Urinary bladder (tissue), 3 donors: ENCODE measurements at regions not wholly inside any gene's neighbourhood (a gene's known extent, or its start where the extent isn't known, plus 50 kb on each side); places are given as distances from the start of the nearest gene placed in this dataset.
"Not testable (repeated sequence)": the region's sequence is repeated elsewhere in the genome, so short reads cannot be mapped to it uniquely, and the experiment has no call there.

Source experiments
- DNase-seq: peaks from one replicate; pipeline ENCODE4 v3.0.0-alpha.2; 2015; ENCODE audit errors: extremely low spot score
- H3K27ac ChIP-seq: one replicate; pipeline ENCODE4 v1.5.1; 2013; ENCODE audit warnings: low read depth, mild to moderate bottlenecking, moderate library complexity
- H3K36me3 ChIP-seq: one replicate; pipeline ENCODE4 v1.6.1; 2013; ENCODE audit warnings: mild to moderate bottlenecking, moderate library complexity; ENCODE audit not compliant: insufficient read depth
- H3K4me1 ChIP-seq: one replicate; pipeline ENCODE4 v1.6.1; 2013; ENCODE audit warnings: mild to moderate bottlenecking, moderate library complexity; ENCODE audit not compliant: insufficient read depth
- H3K4me3 ChIP-seq: one replicate; pipeline ENCODE4 v1.5.1; 2013; ENCODE audit warnings: low read depth, low read length
- WGBS: extraction: QIAGEN DNeasy Blood & Tissue Kit; methylation state at CpG from one replicate; pipeline ENCODE4 v1.1.7; 2013; 5-methylcytosine and 5-hydroxymethylcytosine counted together
- donor health status: healthy with polysubstance abuse.
- donor health status: healthy.

GRCh38 chr14:96713426-96713825 is 83.8 kb upstream of the VRK1 start:
- no peaks in the 10 kb centered on the region for H3K4me1 ChIP-seq
- 14% methylated on average over 7 of the region's 7 CpGs for WGBS
- H3K27ac ChIP-seq = no peak overlapping the region
- no peak overlapping the region for H3K4me3 ChIP-seq
- no peak for DNase-seq
- no peaks in the 10 kb centered on the region for H3K36me3 ChIP-seq

GRCh38 chr14:96714537-96714936 is 82.6 kb upstream of the VRK1 start:
- not testable (repeated sequence) for H3K36me3 ChIP-seq, H3K4me3 ChIP-seq, DNase-seq, H3K4me1 ChIP-seq, H3K27ac ChIP-seq
- 85% methylated on average over 10 of the region's 10 CpGs for WGBS

- no peaks in the 10 kb centered on the region for H3K36me3 ChIP-seq
- no peak overlapping the region for H3K4me3 ChIP-seq
- 81% methylated on average over 5 of the region's 5 CpGs for WGBS
- H3K4me1 ChIP-seq = no peaks in the 10 kb centered on the region
- H3K27ac ChIP-seq = no peak overlapping the region
- no peak for DNase-seq
Measured at GRCh38 chr14:96717116-96717515, 80.1 kb upstream of the VRK1 start.

GRCh38 chr14:96718407-96718806 is 78.8 kb upstream of the VRK1 start:
- no peak overlapping the region for H3K4me3 ChIP-seq
- H3K36me3 ChIP-seq = no peaks in the 10 kb centered on the region
- DNase-seq = no peak
- WGBS = 52% methylated on average over 4 of the region's 4 CpGs
- no peaks in the 10 kb centered on the region for H3K4me1 ChIP-seq
- H3K27ac ChIP-seq = no peak overlapping the region

- WGBS = 67% methylated on average over 6 of the region's 6 CpGs
- DNase-seq, H3K27ac ChIP-seq, H3K4me3 ChIP-seq, H3K4me1 ChIP-seq, H3K36me3 ChIP-seq: not testable (repeated sequence)
Measured at GRCh38 chr14:96720702-96721101, 76.5 kb upstream of the VRK1 start.

GRCh38 chr14:96722736-96723135 is 74.4 kb upstream of the VRK1 start:
- Histone ChIP-seq H3K4me1 (no peaks in the 10 kb centered on the region), H3K27ac (no peak overlapping the region), H3K4me3 (no peak overlapping the region), H3K36me3 (no peaks in the 10 kb centered on the region)
- WGBS = 51% methylated on average over 6 of the region's 6 CpGs
- no peak for DNase-seq

GRCh38 chr14:96723946-96724345 is 73.2 kb upstream of the VRK1 start:
- DNase-seq = no peak
- Histone ChIP-seq H3K4me1 (no peaks in the 10 kb centered on the region), H3K4me3 (no peak overlapping the region), H3K36me3 (no peaks in the 10 kb centered on the region), H3K27ac (no peak overlapping the region)
- 90% methylated on average over 10 of the region's 10 CpGs for WGBS

- Histone ChIP-seq H3K27ac (no peak overlapping the region), H3K36me3 (no peaks in the 10 kb centered on the region), H3K4me1 (no peaks in the 10 kb centered on the region), H3K4me3 (no peak overlapping the region)
- DNase-seq = no peak
- WGBS = 84% methylated on average over 8 of the region's 8 CpGs
Measured at GRCh38 chr14:96725232-96725631, 72.0 kb upstream of the VRK1 start.

- H3K36me3 ChIP-seq = no peaks in the 10 kb centered on the region
- no peaks in the 10 kb centered on the region for H3K4me1 ChIP-seq
- no peak overlapping the region for H3K27ac ChIP-seq
- H3K4me3 ChIP-seq = no peak overlapping the region
- DNase-seq = no peak
- WGBS = 67% methylated on average over 2 of the region's 2 CpGs
Measured at GRCh38 chr14:96727073-96727472, 70.1 kb upstream of the VRK1 start.

GRCh38 chr14:96727491-96727890 is 69.7 kb upstream of the VRK1 start:
- WGBS = 65% methylated on average over 3 of the region's 3 CpGs
- H3K4me3 ChIP-seq = no peak overlapping the region

GRCh38 chr14:96727980-96728717 is 69.0 kb upstream of the VRK1 start:
- DNase-seq = no peak
- WGBS = 78% methylated on average over 11 of the region's 11 CpGs
- no peak overlapping the region for H3K27ac ChIP-seq

More at GRCh38 chr14:96727491-96727890, 69.7 kb upstream of the VRK1 start:
- Histone ChIP-seq H3K27ac (no peak overlapping the region), H3K4me1 (no peaks in the 10 kb centered on the region), H3K36me3 (no peaks in the 10 kb centered on the region)
- DNase-seq = no peak

GRCh38 chr14:96729889-96730288 is 67.3 kb upstream of the VRK1 start:
- Histone ChIP-seq H3K36me3 (no peaks in the 10 kb centered on the region), H3K27ac (no peak overlapping the region), H3K4me3 (no peak overlapping the region), H3K4me1 (no peaks in the 10 kb centered on the region)
- DNase-seq = no peak
- 44% methylated on average over 4 of the region's 4 CpGs for WGBS

More at GRCh38 chr14:96727980-96728717, 69.0 kb upstream of the VRK1 start:
- Histone ChIP-seq H3K36me3 (no peaks in the 10 kb centered on the region), H3K4me3 (no peak overlapping the region), H3K4me1 (no peaks in the 10 kb centered on the region)

- no peak overlapping the region for H3K4me3 ChIP-seq
- H3K36me3 ChIP-seq = no peaks in the 10 kb centered on the region
- WGBS = 84% methylated on average over 7 of the region's 7 CpGs
Measured at GRCh38 chr14:96730386-96730785, 66.8 kb upstream of the VRK1 start.

GRCh38 chr14:96734076-96734622 is 63.0 kb upstream of the VRK1 start:
- Histone ChIP-seq H3K27ac (no peak overlapping the region), H3K36me3 (no peaks in the 10 kb centered on the region), H3K4me3 (no peak overlapping the region), H3K4me1 (no peaks in the 10 kb centered on the region)
- 61% methylated on average over 7 of the region's 7 CpGs for WGBS
- no peak for DNase-seq

More at GRCh38 chr14:96730386-96730785, 66.8 kb upstream of the VRK1 start:
- no peak for DNase-seq
- H3K27ac ChIP-seq = no peak overlapping the region
- no peaks in the 10 kb centered on the region for H3K4me1 ChIP-seq
